KMS-11 (cell line): ENCODE measurements at regions not wholly inside any gene's neighbourhood (a gene's known extent, or its start where the extent isn't known, plus 50 kb on each side); places are given as distances from the start of the nearest gene placed in this dataset.
"Not testable (repeated sequence)": the region's sequence is repeated elsewhere in the genome, so short reads cannot be mapped to it uniquely, and the experiment has no call there.

ENCODE experiments used
- H2AFZ ChIP-seq: fragments of 200-600 bp; sonication (generic); 2 replicates; pipeline ENCODE4 v1.6.1; 2016; ENCODE audit warnings: antibody characterized with exemption, mixed run types, low read depth
- H3K27ac ChIP-seq: fragments of 200-600 bp; sonication (generic); 2 replicates; pipeline ENCODE4 v1.6.1; 2016; ENCODE audit warnings: mild to moderate bottlenecking, mixed run types
- H3K27me3 ChIP-seq: fragments of 200-600 bp; sonication (generic); 2 replicates; pipeline ENCODE4 v1.6.1; 2017; ENCODE audit warnings: mild to moderate bottlenecking, low read depth, mixed run types, moderate library complexity; ENCODE audit not compliant: insufficient read depth
- H3K36me3 ChIP-seq: fragments of 200-600 bp; sonication (generic); 2 replicates; pipeline ENCODE4 v1.6.1; 2017; ENCODE audit warnings: mild to moderate bottlenecking, mixed run types; ENCODE audit not compliant: insufficient read depth
- H3K4me1 ChIP-seq: fragments of 200-600 bp; sonication (generic); 2 replicates; pipeline ENCODE4 v1.6.1; 2016; ENCODE audit warnings: mild to moderate bottlenecking, low read depth, mixed run types; ENCODE audit not compliant: poor library complexity, severe bottlenecking
- H3K4me2 ChIP-seq: fragments of 200-600 bp; sonication (generic); 2 replicates; pipeline ENCODE4 v1.7.0; 2016; ENCODE audit warnings: mild to moderate bottlenecking, mixed run types
- H3K4me3 ChIP-seq: fragments of 200-600 bp; sonication (generic); IDR thresholded peaks from 2 replicates; pipeline ENCODE4 v1.6.1; 2017; ENCODE audit warnings: low read depth, low read length, mixed read lengths; ENCODE audit not compliant: insufficient read depth
- H3K79me2 ChIP-seq: fragments of 200-600 bp; sonication (generic); 2 replicates; pipeline ENCODE4 v1.6.1; 2016; ENCODE audit warnings: low read depth, mixed run types; ENCODE audit not compliant: insufficient read depth
- H3K9ac ChIP-seq: fragments of 200-600 bp; sonication (generic); 2 replicates; pipeline ENCODE4 v1.6.1; 2016; ENCODE audit warnings: mild to moderate bottlenecking, mixed run types
- H4K20me1 ChIP-seq: fragments of 200-600 bp; sonication (generic); 2 replicates; pipeline ENCODE4 v1.6.1; 2016; ENCODE audit warnings: mild to moderate bottlenecking, mixed run types; ENCODE audit not compliant: insufficient read depth
- CTCF ChIP-seq: fragments of 200-600 bp; sonication (generic); conservative IDR thresholded peaks from 2 replicates; pipeline ENCODE4 v1.6.1; 2017; ENCODE audit warnings: low read depth, mild to moderate bottlenecking, antibody characterized with exemption, low read length, moderate library complexity, mixed read lengths

GRCh38 chr3:189430166-189430565 lies 201.0 kb upstream of the TP63 start:
- no peaks in the 10 kb centered on the region for H3K27me3 ChIP-seq
- H3K4me2 ChIP-seq = no peak overlapping the region
- no peaks in the 10 kb centered on the region for H3K4me1 ChIP-seq
- no peak overlapping the region for H2AFZ ChIP-seq
- H3K36me3 ChIP-seq = no peaks in the 10 kb centered on the region
- no peak overlapping the region for H3K27ac ChIP-seq
- no peak overlapping the region for H3K4me3 ChIP-seq
- no peak for TF ChIP-seq CTCF
- H3K9ac ChIP-seq = no peak overlapping the region
- H4K20me1 ChIP-seq = no peaks in the 10 kb centered on the region
- H3K79me2 ChIP-seq = no peaks in the 10 kb centered on the region

- H3K9ac ChIP-seq, H3K27me3 ChIP-seq, H3K4me2 ChIP-seq, H2AFZ ChIP-seq, H3K36me3 ChIP-seq, H3K4me1 ChIP-seq, H4K20me1 ChIP-seq, H3K79me2 ChIP-seq, H3K27ac ChIP-seq, H3K4me3 ChIP-seq: not testable (repeated sequence)
Measured at GRCh38 chr3:189442257-189442656, 188.9 kb upstream of the TP63 start.

- no peaks in the 10 kb centered on the region for H3K27me3 ChIP-seq
- H3K4me2 ChIP-seq = no peak overlapping the region
- no peaks in the 10 kb centered on the region for H3K4me1 ChIP-seq
- no peak overlapping the region for H3K4me3 ChIP-seq
- H3K79me2 ChIP-seq = no peaks in the 10 kb centered on the region
- H3K27ac ChIP-seq = no peak overlapping the region
- no peak overlapping the region for H3K9ac ChIP-seq
- no peaks in the 10 kb centered on the region for H3K36me3 ChIP-seq
- no peaks in the 10 kb centered on the region for H4K20me1 ChIP-seq
- TF ChIP-seq CTCF = no peak
- H2AFZ ChIP-seq = no peak overlapping the region
Measured at GRCh38 chr3:189446959-189447560, 184.1 kb upstream of the TP63 start.

- no peak for TF ChIP-seq CTCF
- Histone ChIP-seq H3K4me3 (no peak overlapping the region), H2AFZ (no peak overlapping the region), H3K27ac (no peak overlapping the region), H3K4me2 (no peak overlapping the region), H3K9ac (no peak overlapping the region), H3K4me1 (no peaks in the 10 kb centered on the region), H3K27me3 (no peaks in the 10 kb centered on the region), H3K36me3 (no peaks in the 10 kb centered on the region), H4K20me1 (no peaks in the 10 kb centered on the region), H3K79me2 (no peaks in the 10 kb centered on the region)
Measured at GRCh38 chr3:189449084-189449483, 182.1 kb upstream of the TP63 start.

- H3K27ac ChIP-seq = no peak overlapping the region
- H3K4me1 ChIP-seq = no peaks in the 10 kb centered on the region
- no peaks in the 10 kb centered on the region for H3K79me2 ChIP-seq
- H4K20me1 ChIP-seq = no peaks in the 10 kb centered on the region
- TF ChIP-seq CTCF = no peak
- H3K27me3 ChIP-seq = no peaks in the 10 kb centered on the region
- H3K4me2 ChIP-seq = no peak overlapping the region
- no peak overlapping the region for H2AFZ ChIP-seq
- H3K36me3 ChIP-seq = no peaks in the 10 kb centered on the region
- H3K9ac ChIP-seq = no peak overlapping the region
- no peak overlapping the region for H3K4me3 ChIP-seq
Measured at GRCh38 chr3:189455009-189455408, 176.2 kb upstream of the TP63 start.
